ENCODE measurements at regions not wholly inside any gene's neighbourhood (a gene's known extent, or its start where the extent isn't known, plus 50 kb on each side); places are given as distances from the start of the nearest gene placed in this dataset.

GRCh38 chr12:83250866-83251265, 564.2 kb downstream of the TMTC2 start:
- no peak for TF ChIP-seq PPARA (CRISPR knock-in tag; IDR thresholded peaks at IDR 0.05; ENCODE audit: borderline replicate concordance)
- TF ChIP-seq ZNF8 (CRISPR knock-in tag; IDR thresholded peaks at IDR 0.05) = no peak
- no peak for TF ChIP-seq TSHZ2 (CRISPR knock-in tag; IDR thresholded peaks at IDR 0.05)
- TF ChIP-seq GLIS3 (CRISPR knock-in tag; IDR thresholded peaks at IDR 0.05) = no peak
- TF ChIP-seq RARB (CRISPR knock-in tag; IDR thresholded peaks at IDR 0.05) = no peak
- TF ChIP-seq ZC3H10 (CRISPR knock-in tag; IDR thresholded peaks at IDR 0.05) = no peak
- no peak for TF ChIP-seq ZNF565 (CRISPR knock-in tag; conservative IDR thresholded peaks at IDR 0.05; ENCODE audit: low read depth)
- TF ChIP-seq BACH2 (CRISPR knock-in tag; IDR thresholded peaks at IDR 0.05; ENCODE audit: borderline replicate concordance) = no peak
- TF ChIP-seq TOX (CRISPR knock-in tag; IDR thresholded peaks at IDR 0.05; ENCODE audit: borderline replicate concordance) = no peak
- TF ChIP-seq POU6F1 (CRISPR knock-in tag; IDR thresholded peaks at IDR 0.05; ENCODE audit: borderline replicate concordance, low read depth) = no peak
- TF ChIP-seq TCF4 (CRISPR knock-in tag; IDR thresholded peaks at IDR 0.05; ENCODE audit: borderline replicate concordance) = no peak
- TF ChIP-seq OSR1 (CRISPR knock-in tag; IDR thresholded peaks at IDR 0.05) = no peak
- TF ChIP-seq ISL1 (CRISPR knock-in tag; IDR thresholded peaks at IDR 0.05) = no peak
- TF ChIP-seq CSDC2 (CRISPR knock-in tag; IDR thresholded peaks at IDR 0.05) = no peak
- no peak for TF ChIP-seq ESRRG (CRISPR knock-in tag; IDR thresholded peaks at IDR 0.05)
- no peak for TF ChIP-seq ZFP30 (CRISPR knock-in tag; IDR thresholded peaks at IDR 0.05)
- no peak for TF ChIP-seq PATZ1 (CRISPR knock-in tag; IDR thresholded peaks at IDR 0.05; ENCODE audit: borderline replicate concordance)
- no peak for TF ChIP-seq CREB5 (CRISPR knock-in tag; IDR thresholded peaks at IDR 0.05; ENCODE audit: low read depth)
- no peak for ATAC-seq

GRCh38 chr12:83245156-83245555, 558.5 kb downstream of the TMTC2 start:
- ATAC-seq = no peak
- no peak for TF ChIP-seq TSHZ2 (CRISPR knock-in tag; IDR thresholded peaks at IDR 0.05)
- TF ChIP-seq RARB (CRISPR knock-in tag; IDR thresholded peaks at IDR 0.05) = no peak
- no peak for TF ChIP-seq PPARA (CRISPR knock-in tag; IDR thresholded peaks at IDR 0.05; ENCODE audit: borderline replicate concordance)
- TF ChIP-seq OSR1 (CRISPR knock-in tag; IDR thresholded peaks at IDR 0.05) = no peak
- no peak for TF ChIP-seq POU6F1 (CRISPR knock-in tag; IDR thresholded peaks at IDR 0.05; ENCODE audit: borderline replicate concordance, low read depth)
- TF ChIP-seq ZFP3 (CRISPR knock-in tag; IDR thresholded peaks at IDR 0.05) = no peak
- TF ChIP-seq CREB5 (CRISPR knock-in tag; IDR thresholded peaks at IDR 0.05; ENCODE audit: low read depth) = no peak
- no peak for TF ChIP-seq ZC3H10 (CRISPR knock-in tag; IDR thresholded peaks at IDR 0.05)
- TF ChIP-seq CSRNP3 (CRISPR knock-in tag; IDR thresholded peaks at IDR 0.05) = no peak
- TF ChIP-seq CSDC2 (CRISPR knock-in tag; IDR thresholded peaks at IDR 0.05) = no peak
- no peak for TF ChIP-seq ESRRG (CRISPR knock-in tag; IDR thresholded peaks at IDR 0.05)
- no peak for TF ChIP-seq ISL1 (CRISPR knock-in tag; IDR thresholded peaks at IDR 0.05)
- TF ChIP-seq BACH2 (CRISPR knock-in tag; IDR thresholded peaks at IDR 0.05; ENCODE audit: borderline replicate concordance) = no peak
- TF ChIP-seq TCF4 (CRISPR knock-in tag; IDR thresholded peaks at IDR 0.05; ENCODE audit: borderline replicate concordance) = no peak
- TF ChIP-seq ARNTL (CRISPR knock-in tag; IDR thresholded peaks at IDR 0.05; ENCODE audit: borderline replicate concordance, low read depth) = no peak
- TF ChIP-seq ZNF565 (CRISPR knock-in tag; conservative IDR thresholded peaks at IDR 0.05; ENCODE audit: low read depth) = no peak
- TF ChIP-seq ZNF8 (CRISPR knock-in tag; IDR thresholded peaks at IDR 0.05) = no peak
- TF ChIP-seq SNAI2 (CRISPR knock-in tag; IDR thresholded peaks at IDR 0.05) = no peak

All from SK-N-SH treated with all-trans-retinoic acid at 6 μM for 48 hours (cell line).